Heart left ventricle (tissue), 16 donors: ENCODE measurements at regions not wholly inside any gene's neighbourhood (a gene's known extent, or its start where the extent isn't known, plus 50 kb on each side); places are given as distances from the start of the nearest gene placed in this dataset.

Experiments
- ATAC-seq, 4 donors: fragments of 200-7000 bp; cut with Tn5 transposase; one replicate each; pipeline ENCODE4 v1.9.1; 2020 to 2022; ENCODE audit warnings: moderate library complexity in 4 of 4, mild to moderate bottlenecking in 3 of 4, moderate number of reproducible peaks in 1 of 4
- DNase-seq, 5 donors: peaks; one replicate each; pipeline ENCODE4 v3.0.0-alpha.2; 2020
- H3K27ac ChIP-seq, 12 donors: fragments of 200-600 bp; sonication (generic) in 4 of 12; one replicate each; pipeline versions ENCODE4 v1.5.0 to v1.8.0; 2016 to 2022; ENCODE audit warnings: mild to moderate bottlenecking in 2 of 12
- H3K27me3 ChIP-seq, 9 donors: fragments of 200-600 bp; sonication (generic) in 2 of 9; one replicate each; pipeline versions ENCODE4 v1.5.1 to v1.8.0; 2016 to 2022; ENCODE audit warnings: mild to moderate bottlenecking in 3 of 9
- H3K36me3 ChIP-seq, 9 donors: fragments of 200-600 bp; sonication (generic) in 2 of 9; one replicate each; pipeline versions ENCODE4 v1.5.0 to v1.8.0; 2018 to 2022; ENCODE audit warnings: mild to moderate bottlenecking in 2 of 9
- H3K4me1 ChIP-seq, 12 donors: fragments of 200-600 bp; sonication (generic) in 4 of 12; one replicate each; pipeline versions ENCODE4 v1.5.0 to v1.8.0; 2016 to 2022; ENCODE audit warnings: mild to moderate bottlenecking in 3 of 12
- H3K4me3 ChIP-seq, 12 donors: fragments of 200-600 bp; sonication (generic) in 4 of 12; one replicate each; pipeline versions ENCODE4 v1.5.0 to v1.8.0; 2017 to 2022; ENCODE audit warnings: mild to moderate bottlenecking in 9 of 12, moderate library complexity in 4 of 12
- H3K9me3 ChIP-seq, 12 donors: fragments of 200-600 bp; sonication (generic) in 4 of 12; one replicate each; pipeline versions ENCODE4 v1.5.0 to v1.8.0; 2016 to 2022; ENCODE audit warnings: mild to moderate bottlenecking in 1 of 12
- CTCF ChIP-seq, 12 donors: fragments of 200-600 bp; sonication (generic) in 4 of 12; IDR thresholded peaks; one replicate each; pipeline versions ENCODE4 v1.5.0 to v1.8.0; 2018 to 2022; ENCODE audit warnings: antibody characterized with exemption in 12 of 12, mild to moderate bottlenecking in 5 of 12
- POLR2A ChIP-seq, 2 donors: fragments of 450-650 bp; IDR thresholded peaks; one replicate each; pipeline ENCODE4 v1.6.1; 2017; ENCODE audit warnings: antibody characterized with exemption in 2 of 2, mild to moderate bottlenecking in 2 of 2, moderate library complexity in 2 of 2
- WGBS, 4 donors: extraction: QIAGEN DNeasy Blood & Tissue Kit in 2 of 4; methylation state at CpG; one replicate each; pipeline versions ENCODE4 v1.1.5 to v1.1.7; 2013 to 2018; 5-methylcytosine and 5-hydroxymethylcytosine counted together
- intact Hi-C, 10 donors: fragments of 100-400 bp; cut with DNase I; formaldehyde crosslinking; loops; one replicate each; pipeline versions ENCODE4 v1.11.1 to v1.14.2; 2022
- donor health status: ischemic (EF 13 %, LVEDD 7.1; RV severe dilation, severe dysfunction).
- donor health status: healthy with polysubstance abuse.
- donor health status: DM: no; HTN: yes; CAD: no.
- donor health status: DM: no; HTN: no; CAD: no.
- donor health status: ischemic (EF 25% LVEDD 6.9; RV normal size, moderate dysfunction).
- donor health status: ischemic (EF 25% LVEDD 5.7; RV mildly dilated, moderate dysfunction).
- donor health status: healthy.
- donor health status: DM: yes; HTN: yes; CAD: no.
- donor health status: ischemic (EF 35%, LVEDD 5.7; RV mildly dilated, moderate dysfunction).
- donor health status: nonischemic (EF 11% LVEDD 7.7; RV severe dilation, severe dysfunction).
- donor health status: DM: yes; HTN: yes; CAD: no.
- donor health status: PGD.
- donor health status: ischemic (EF 29% LVEDD 5.4; RV normal size, mild dysfunction).
- donor health status: nonischemic (EF 23%, LVEDD 6.1; RV moderate dilation, normal function).

- Histone ChIP-seq H3K27me3 (peaks cover 0 to 3% (median 0%) of the 10 kb centered on the region in 9 donors), H3K4me3 (no peak overlapping the region), H3K9me3 (no peaks in the 10 kb centered on the region), H3K36me3 (no peaks in the 10 kb centered on the region), H3K4me1 (no peaks in the 10 kb centered on the region), H3K27ac (no peak overlapping the region)
- no peak for TF ChIP-seq CTCF (IDR thresholded peaks at IDR 0.05)
- no peak for TF ChIP-seq POLR2A (IDR thresholded peaks at IDR 0.05)
- ATAC-seq (no peak), DNase-seq (no peak)
- intact Hi-C loops: no loop called here
- 41 to 57% (median 43%) methylated on average over 4 of the region's 4 CpGs for WGBS, 4 donors
These were observed 740.4 kb downstream of the TUSC7 start for GRCh38 chr3:117450026-117450425.

- H3K4me1 ChIP-seq: no peaks in the 10 kb centered on the region
- ATAC-seq: no peak
- H3K4me3 ChIP-seq: no peak overlapping the region
- intact Hi-C loops: no loop called here
- H3K36me3 ChIP-seq: no peaks in the 10 kb centered on the region
- H3K27me3 ChIP-seq: no peaks in the 10 kb centered on the region
- H3K9me3 ChIP-seq: no peaks in the 10 kb centered on the region
- no peak overlapping the region for H3K27ac ChIP-seq
- 36 to 65% (median 50%) methylated on average over 1 of the region's 1 CpG for WGBS, 4 donors
- DNase-seq: no peak
- no peak for TF ChIP-seq POLR2A (IDR thresholded peaks at IDR 0.05)
- no peak for TF ChIP-seq CTCF (IDR thresholded peaks at IDR 0.05)
These were observed 744.7 kb downstream of the TUSC7 start for GRCh38 chr3:117454254-117454653.

GRCh38 chr3:117454908-117455307 lies 745.3 kb downstream of the TUSC7 start:
- Histone ChIP-seq H3K4me1 (no peaks in the 10 kb centered on the region), H3K9me3 (no peaks in the 10 kb centered on the region), H3K27me3 (no peaks in the 10 kb centered on the region), H3K36me3 (no peaks in the 10 kb centered on the region), H3K4me3 (no peak overlapping the region), H3K27ac (no peak overlapping the region)
- WGBS, 4 donors: 68 to 80% (median 74%) methylated on average over 5 of the region's 5 CpGs
- DNase-seq (no peak), ATAC-seq (no peak)
- TF ChIP-seq POLR2A (IDR thresholded peaks at IDR 0.05) (no peak), CTCF (IDR thresholded peaks at IDR 0.05) (no peak)
- intact Hi-C loops: no loop called here

- H3K27ac ChIP-seq: no peak overlapping the region
- no peak overlapping the region for H3K4me3 ChIP-seq
- TF ChIP-seq CTCF (IDR thresholded peaks at IDR 0.05) (no peak), POLR2A (IDR thresholded peaks at IDR 0.05) (no peak)
- no peak for ATAC-seq
- no peaks in the 10 kb centered on the region for H3K27me3 ChIP-seq
- DNase-seq: no peak
- H3K36me3 ChIP-seq: no peaks in the 10 kb centered on the region
- H3K4me1 ChIP-seq: no peaks in the 10 kb centered on the region
- intact Hi-C loops: no loop called here
- no peaks in the 10 kb centered on the region for H3K9me3 ChIP-seq
- WGBS, 4 donors: 67 to 80% (median 73%) methylated on average over 6 of the region's 6 CpGs
These were observed 746.2 kb downstream of the TUSC7 start for GRCh38 chr3:117455782-117456181.
